Fibroblast of skin of right quadriceps (primary cell): ENCODE measurements at regions not wholly inside any gene's neighbourhood (a gene's known extent, or its start where the extent isn't known, plus 50 kb on each side); places are given as distances from the start of the nearest gene placed in this dataset.

Experiments
- DNase-seq: peaks from one replicate; pipeline ENCODE4 v3.0.0-alpha.2; 2013

GRCh38 chr15:77540312-77541060 lies 92.2 kb downstream of the LINGO1 start:
- no peak for DNase-seq

DNA sequence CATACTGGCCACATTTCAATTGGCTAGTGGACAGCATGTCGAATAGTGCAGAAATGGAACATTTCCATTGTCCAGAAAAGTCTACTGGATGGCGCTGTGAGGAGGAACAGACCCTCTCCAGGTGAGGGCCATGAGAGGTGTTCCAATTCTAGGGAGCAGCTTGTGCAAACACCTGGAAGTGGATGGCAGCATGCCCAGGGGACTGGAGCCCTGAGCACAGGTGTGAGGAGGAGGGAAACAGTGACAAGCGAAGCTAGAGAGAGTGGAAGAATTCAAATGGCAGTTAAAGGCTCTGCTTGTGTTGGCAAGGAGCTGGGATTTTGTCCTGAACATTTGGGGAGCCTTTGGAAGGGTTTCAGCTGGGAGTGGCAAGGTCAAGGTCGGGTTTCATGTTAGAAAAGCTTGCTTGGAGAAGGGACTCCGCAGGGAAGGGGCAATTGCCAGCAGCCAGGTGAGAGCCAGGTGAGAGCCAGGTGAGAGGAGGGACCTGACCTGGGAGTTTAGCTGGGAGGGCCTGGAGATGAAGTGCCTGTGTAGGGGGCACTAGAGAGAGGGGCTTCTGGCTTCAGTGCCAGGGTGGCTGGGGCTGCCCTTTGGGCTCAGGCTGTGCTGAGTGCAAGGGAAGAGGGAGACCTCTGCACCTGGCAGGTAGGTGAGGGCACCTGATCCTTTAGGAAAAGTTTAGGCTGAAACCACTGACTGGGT lies 93.8 kb downstream of the LINGO1 start:
- DNase-seq = no peak

DNA sequence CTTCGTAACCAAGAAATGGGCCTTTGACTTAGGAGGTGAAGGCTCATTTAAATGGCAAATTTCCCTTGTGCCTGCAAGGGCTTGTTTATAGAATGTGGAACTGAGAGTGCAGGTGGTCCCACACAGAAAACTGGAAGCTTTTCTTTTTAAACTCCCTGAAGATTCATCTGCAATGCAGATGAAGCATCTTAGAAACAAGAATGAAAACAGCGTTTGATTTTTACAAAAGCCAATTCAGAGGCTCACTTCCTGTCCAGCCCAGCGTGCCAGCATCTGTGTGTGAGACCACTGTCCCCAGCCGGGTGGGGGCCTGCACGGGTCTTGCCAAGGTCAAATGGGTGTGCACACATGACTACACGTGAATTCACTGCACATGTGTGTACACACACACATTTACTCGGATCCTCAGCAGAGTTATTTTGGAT lies 94.7 kb downstream of the LINGO1 start:
- no peak for DNase-seq

- DNase-seq = no peak
Measured at GRCh38 chr15:77537006-77537405, 95.7 kb downstream of the LINGO1 start.

DNA sequence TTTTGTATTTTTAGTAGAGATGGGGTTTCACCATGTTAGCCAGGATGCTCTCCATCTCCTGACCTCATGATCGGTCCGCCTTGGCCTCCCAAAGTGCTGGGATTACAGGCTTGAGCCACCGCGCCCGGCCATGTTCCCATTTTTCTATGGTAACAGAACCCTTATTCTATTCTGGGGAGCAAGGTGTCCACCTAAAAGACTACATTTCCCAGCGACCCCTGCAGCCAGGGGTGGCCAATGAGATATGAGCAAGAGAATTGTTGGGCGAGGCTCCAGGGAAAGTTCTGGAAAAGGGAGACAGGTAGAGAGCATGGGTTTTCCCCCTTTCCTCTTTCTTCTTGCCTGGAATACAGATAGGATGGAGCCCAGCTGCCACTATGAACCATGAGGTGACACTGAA lies 96.9 kb downstream of the LINGO1 start:
- no peak for DNase-seq
